ENCODE measurements at regions not wholly inside any gene's neighbourhood (a gene's known extent, or its start where the extent isn't known, plus 50 kb on each side); places are given as distances from the start of the nearest gene placed in this dataset.

- H3K27me3 Mint-ChIP-seq (ENCODE audit: insufficient read depth, unreplicated experiment): no peaks in the 10 kb centered on the region
- no peak for TF ChIP-seq CTCF (IDR thresholded peaks at IDR 0.05; ENCODE audit: unreplicated experiment)
- DNase-seq (ENCODE audit: unreplicated experiment): no peak
- H3K27ac Mint-ChIP-seq (ENCODE audit: low read depth, unreplicated experiment): no peak overlapping the region
- ChIA-PET POLR2A (interaction anchor here (0.6 kb wide), 1 partner anchor 41 kb away, joined by 3 read pairs; no protein-coding TSS in a partner anchor), CTCF (interaction anchor here (0.5 to 1.8 kb wide), 2 partner anchors 17 to 986 kb away, joined by 3 to 5 read pairs; no protein-coding TSS in a partner anchor)
- H3K9me3 Mint-ChIP-seq (ENCODE audit: unreplicated experiment): no peaks in the 10 kb centered on the region
- no peaks in the 10 kb centered on the region for H3K36me3 Mint-ChIP-seq (ENCODE audit: insufficient read depth, unreplicated experiment)
- peaks cover 6% of the 10 kb centered on the region for H3K4me1 Mint-ChIP-seq (ENCODE audit: insufficient read depth, unreplicated experiment)
- no TSS peak for BruUV-seq (replicated peaks)
- H3K4me3 Mint-ChIP-seq (ENCODE audit: unreplicated experiment): no peak overlapping the region
- intact Hi-C loops (cut with micrococcal nuclease): loop anchor here (5.0 kb wide), 1 partner anchor 325 kb away; no protein-coding TSS in a partner anchor
Measured at GRCh38 chr2:121976926-121977325, 221.5 kb downstream of the TSN start.

- Mint-ChIP-seq H3K4me3 (ENCODE audit: unreplicated experiment) (no peak overlapping the region), H3K36me3 (ENCODE audit: insufficient read depth, unreplicated experiment) (no peaks in the 10 kb centered on the region), H3K9me3 (ENCODE audit: unreplicated experiment) (no peaks in the 10 kb centered on the region), H3K27me3 (ENCODE audit: insufficient read depth, unreplicated experiment) (no peaks in the 10 kb centered on the region), H3K27ac (ENCODE audit: low read depth, unreplicated experiment) (no peak overlapping the region), H3K4me1 (ENCODE audit: insufficient read depth, unreplicated experiment) (peaks cover 6% of the 10 kb centered on the region)
- CTCF ChIA-PET: interaction anchor here (0.5 kb wide), 1 partner anchor 985 kb away, joined by 3 read pairs; no protein-coding TSS in a partner anchor
- DNase-seq (ENCODE audit: unreplicated experiment): no peak
- POLR2A ChIA-PET: interaction anchor here (0.5 to 0.6 kb wide), 2 partner anchors 33 to 41 kb away, joined by 3 to 4 read pairs; no protein-coding TSS in a partner anchor
- intact Hi-C loops (cut with micrococcal nuclease): loop anchor here (5.0 kb wide), 1 partner anchor 325 kb away; no protein-coding TSS in a partner anchor
- no peak for TF ChIP-seq CTCF (IDR thresholded peaks at IDR 0.05; ENCODE audit: unreplicated experiment)
- BruUV-seq (replicated peaks): no TSS peak
Measured at GRCh38 chr2:121977326-121977725, 221.9 kb downstream of the TSN start.

- intact Hi-C loops (cut with micrococcal nuclease): loop anchor here (5.0 kb wide), 1 partner anchor 1620 kb away; no protein-coding TSS in a partner anchor
- ChIA-PET POLR2A (no interaction called here), CTCF (interaction anchor here (0.5 to 1.1 kb wide), 2 partner anchors 17 to 724 kb away, joined by 3 read pairs; no protein-coding TSS in a partner anchor)
- Mint-ChIP-seq H3K4me1 (ENCODE audit: insufficient read depth, unreplicated experiment) (peaks cover 6% of the 10 kb centered on the region), H3K36me3 (ENCODE audit: insufficient read depth, unreplicated experiment) (no peaks in the 10 kb centered on the region), H3K27me3 (ENCODE audit: insufficient read depth, unreplicated experiment) (no peaks in the 10 kb centered on the region), H3K27ac (ENCODE audit: low read depth, unreplicated experiment) (no peak overlapping the region), H3K4me3 (ENCODE audit: unreplicated experiment) (no peak overlapping the region), H3K9me3 (ENCODE audit: unreplicated experiment) (peaks cover 9% of the 10 kb centered on the region)
- TF ChIP-seq CTCF (IDR thresholded peaks at IDR 0.05; ENCODE audit: unreplicated experiment): no peak
- no TSS peak for BruUV-seq (replicated peaks)
- no peak for DNase-seq (ENCODE audit: unreplicated experiment)
Measured at GRCh38 chr2:121992700-121993099, 237.2 kb downstream of the TSN start.

GRCh38 chr2:121993682-121994081, 238.2 kb downstream of the TSN start:
- Mint-ChIP-seq H3K27me3 (ENCODE audit: insufficient read depth, unreplicated experiment) (no peaks in the 10 kb centered on the region), H3K4me3 (ENCODE audit: unreplicated experiment) (no peak overlapping the region), H3K4me1 (ENCODE audit: insufficient read depth, unreplicated experiment) (peaks cover 7% of the 10 kb centered on the region), H3K36me3 (ENCODE audit: insufficient read depth, unreplicated experiment) (no peaks in the 10 kb centered on the region), H3K27ac (ENCODE audit: low read depth, unreplicated experiment) (no peak overlapping the region), H3K9me3 (ENCODE audit: unreplicated experiment) (peaks cover 8% of the 10 kb centered on the region)
- ChIA-PET POLR2A (no interaction called here), CTCF (no interaction called here)
- no peak for TF ChIP-seq CTCF (IDR thresholded peaks at IDR 0.05; ENCODE audit: unreplicated experiment)
- DNase-seq (ENCODE audit: unreplicated experiment): no peak
- no TSS peak for BruUV-seq (replicated peaks)
- intact Hi-C loops (cut with micrococcal nuclease): loop anchor here (5.0 kb wide), 1 partner anchor 1619 kb away; no protein-coding TSS in a partner anchor
